ENCODE measurements at regions not wholly inside any gene's neighbourhood (a gene's known extent, or its start where the extent isn't known, plus 50 kb on each side); places are given as distances from the start of the nearest gene placed in this dataset.

GRCh38 chr5:82386576-82386975 is 108.4 kb upstream of the RPS23 start:
- no peak for DNase-seq
- H3K4me1 ChIP-seq = peaks cover 0 to 28% (median 0%) of the 10 kb centered on the region in 12 donors
- H3K36me3 ChIP-seq = no peaks in the 10 kb centered on the region
- no peaks in the 10 kb centered on the region for H3K9me3 ChIP-seq
- H3K27ac ChIP-seq = peak overlapping the region in 1 of 12 donors; percentile 11
- intact Hi-C loops (cut with DNase I) = no loop called here
- no peak overlapping the region for H3K4me3 ChIP-seq
- H3K27me3 ChIP-seq = no peaks in the 10 kb centered on the region
- TF ChIP-seq POLR2A (IDR thresholded peaks at IDR 0.05) = no peak
- TF ChIP-seq, protein P1, sequence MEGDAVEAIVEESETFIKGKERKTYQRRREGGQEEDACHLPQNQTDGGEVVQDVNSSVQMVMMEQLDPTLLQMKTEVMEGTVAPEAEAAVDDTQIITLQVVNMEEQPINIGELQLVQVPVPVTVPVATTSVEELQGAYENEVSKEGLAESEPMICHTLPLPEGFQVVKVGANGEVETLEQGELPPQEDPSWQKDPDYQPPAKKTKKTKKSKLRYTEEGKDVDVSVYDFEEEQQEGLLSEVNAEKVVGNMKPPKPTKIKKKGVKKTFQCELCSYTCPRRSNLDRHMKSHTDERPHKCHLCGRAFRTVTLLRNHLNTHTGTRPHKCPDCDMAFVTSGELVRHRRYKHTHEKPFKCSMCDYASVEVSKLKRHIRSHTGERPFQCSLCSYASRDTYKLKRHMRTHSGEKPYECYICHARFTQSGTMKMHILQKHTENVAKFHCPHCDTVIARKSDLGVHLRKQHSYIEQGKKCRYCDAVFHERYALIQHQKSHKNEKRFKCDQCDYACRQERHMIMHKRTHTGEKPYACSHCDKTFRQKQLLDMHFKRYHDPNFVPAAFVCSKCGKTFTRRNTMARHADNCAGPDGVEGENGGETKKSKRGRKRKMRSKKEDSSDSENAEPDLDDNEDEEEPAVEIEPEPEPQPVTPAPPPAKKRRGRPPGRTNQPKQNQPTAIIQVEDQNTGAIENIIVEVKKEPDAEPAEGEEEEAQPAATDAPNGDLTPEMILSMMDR (IDR thresholded peaks at IDR 0.05) = no peak
- no peak for ATAC-seq
- WGBS, 4 donors = 64 to 73% (median 71%) methylated on average over 2 of the region's 2 CpGs

DNA sequence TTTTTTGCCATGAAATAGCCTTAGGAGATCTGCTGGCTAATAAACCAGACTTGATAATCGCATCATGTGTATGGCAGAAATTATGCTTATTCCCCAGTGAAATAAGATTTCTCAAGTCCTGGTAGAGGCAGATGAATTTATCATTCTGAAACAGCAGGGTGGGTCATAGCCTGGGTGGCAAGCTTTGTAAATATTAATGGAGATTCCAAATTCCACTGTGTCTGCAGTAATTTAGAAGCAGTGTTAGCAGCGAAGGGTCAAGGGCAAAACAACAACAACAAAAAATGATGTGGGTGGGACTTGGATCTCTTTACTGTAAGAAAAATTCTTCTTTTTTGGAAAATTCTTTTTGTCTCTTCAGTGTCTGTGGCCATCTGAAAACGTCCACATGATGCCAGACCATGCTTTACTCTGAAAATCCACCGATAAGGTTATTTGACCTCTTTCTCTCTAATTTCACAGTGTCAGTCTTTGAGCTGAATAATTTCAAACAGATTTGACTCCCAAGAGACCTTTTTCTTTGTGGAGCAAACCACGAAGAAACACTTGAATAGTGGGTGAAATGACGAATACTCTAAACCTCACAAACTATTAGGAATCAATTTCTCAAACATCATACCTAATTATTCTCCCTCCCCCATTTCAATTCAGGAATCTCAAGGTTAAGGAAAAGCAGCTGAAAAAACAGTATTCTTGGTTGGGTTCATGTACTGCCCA is 106.0 kb upstream of the RPS23 start:
- Histone ChIP-seq H3K4me3 (no peak overlapping the region), H3K27ac (peak overlapping the region in 2 of 12 donors; percentile 29 to 62), H3K36me3 (no peaks in the 10 kb centered on the region), H3K27me3 (no peaks in the 10 kb centered on the region), H3K4me1 (peaks cover 0 to 25% (median 0%) of the 10 kb centered on the region in 12 donors), H3K9me3 (no peaks in the 10 kb centered on the region)
- DNase-seq (no peak), ATAC-seq (no peak)
- TF ChIP-seq, protein P1 (IDR thresholded peaks at IDR 0.05) = no peak
- no peak for TF ChIP-seq POLR2A (IDR thresholded peaks at IDR 0.05)
- intact Hi-C loops (cut with DNase I) = no loop called here
- 69 to 82% (median 70%) methylated on average over 6 of the region's 6 CpGs for WGBS, 4 donors

GRCh38 chr5:82381591-82381990 is 103.4 kb upstream of the RPS23 start:
- Histone ChIP-seq H3K36me3 (no peaks in the 10 kb centered on the region), H3K27me3 (no peaks in the 10 kb centered on the region), H3K27ac (no peak overlapping the region), H3K4me1 (peaks cover 0 to 6% (median 0%) of the 10 kb centered on the region in 12 donors), H3K9me3 (no peaks in the 10 kb centered on the region), H3K4me3 (no peak overlapping the region)
- intact Hi-C loops (cut with DNase I) = no loop called here
- TF ChIP-seq, protein P1 (IDR thresholded peaks at IDR 0.05) = no peak
- TF ChIP-seq POLR2A (IDR thresholded peaks at IDR 0.05) = no peak
- DNase-seq (no peak), ATAC-seq (no peak)
- 96 to 100% (median 98%) methylated on average over 1 of the region's 1 CpG for WGBS, 4 donors

DNA sequence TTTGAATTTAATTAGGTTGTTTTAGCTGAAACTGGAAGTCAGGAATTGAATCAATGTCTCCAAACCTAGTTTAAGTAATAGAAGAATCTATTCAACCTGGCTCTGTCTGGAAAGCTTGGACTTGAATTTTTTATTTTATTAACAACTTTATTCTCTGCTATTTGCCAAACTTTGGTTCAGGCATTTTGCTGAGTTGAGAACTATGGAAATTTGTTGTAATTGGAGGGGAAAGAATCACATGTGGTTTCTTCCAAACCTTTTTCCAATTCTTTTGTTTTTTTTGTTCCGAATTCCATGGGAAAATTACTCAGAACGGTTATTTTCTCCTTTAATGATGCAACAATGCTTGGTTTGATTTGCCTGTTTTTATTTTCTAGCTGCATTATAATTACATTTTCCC is 98.2 kb upstream of the RPS23 start:
- 80 to 93% (median 87%) methylated on average over 2 of the region's 2 CpGs for WGBS, 4 donors
- no peak for DNase-seq
- intact Hi-C loops (cut with DNase I) = no loop called here
- Histone ChIP-seq H3K27me3 (no peaks in the 10 kb centered on the region), H3K9me3 (no peaks in the 10 kb centered on the region), H3K4me1 (peaks cover 0 to 5% (median 0%) of the 10 kb centered on the region in 12 donors), H3K4me3 (no peak overlapping the region), H3K27ac (peak overlapping the region in 4 of 12 donors; percentile 30 to 70 (median 56)), H3K36me3 (no peaks in the 10 kb centered on the region)
- TF ChIP-seq POLR2A (IDR thresholded peaks at IDR 0.05) = no peak
- TF ChIP-seq, protein P1 (IDR thresholded peaks at IDR 0.05) = no peak
- ATAC-seq = no peak
